ENCODE measurements at regions not wholly inside any gene's neighbourhood (a gene's known extent, or its start where the extent isn't known, plus 50 kb on each side); places are given as distances from the start of the nearest gene placed in this dataset.

GRCh38 chr6:105875974-105876640 is 210.0 kb upstream of the PRDM1 start:
- TF ChIP-seq CTCF (IDR thresholded peaks at IDR 0.05), result no peak
- no peak for TF ChIP-seq POLR2A (IDR thresholded peaks at IDR 0.05)

All from thyroid gland (tissue), 4 donors.